HepG2 (cell line): ENCODE measurements at regions not wholly inside any gene's neighbourhood (a gene's known extent, or its start where the extent isn't known, plus 50 kb on each side); places are given as distances from the start of the nearest gene placed in this dataset.

Experiments used
- ATAC-seq: fragments of 200-7000 bp; cut with Tn5 transposase; 3 replicates; pipeline ENCODE4 v1.9.1; 2020; ENCODE audit warnings: mild to moderate bottlenecking, moderate library complexity
- BruUV-seq: library from RNA; stranded (reverse); fragments of 400-500 nt; replicated peaks from 2 replicates; lab custom pipeline; 2021; lab: Mats Ljungman, UMichigan
- CTCF ChIA-PET: fragments of 300-600 bp; formaldehyde crosslinking; extraction: SDS; loops from one replicate; lab custom pipeline; 2021; ENCODE audit warnings: low total read pairs, inconsistent platforms, low intra/inter-chr PET ratio; lab: Yijun Ruan, JAX
- POLR2A ChIA-PET: fragments of 350-600 bp; sonication (Branson Sonifier 250); formaldehyde crosslinking; loops from one replicate; lab custom pipeline; 2020; ENCODE audit warnings: antibody characterized with exemption, inconsistent platforms; lab: Yijun Ruan, JAX
- DNase-seq: peaks from one replicate; pipeline ENCODE4 v3.0.0-alpha.2; 2015; ENCODE audit warnings: low spot score
- FAIRE-seq: peaks from 3 replicates; lab custom pipeline; 2011; peaks lifted over from hg19 to GRCh38; lab: Jason Lieb, UNC
- H2AFZ ChIP-seq: one replicate; pipeline ENCODE4 v1.6.1; 2011; ENCODE audit warnings: low read length, inconsistent platforms
- H3K27ac ChIP-seq: fragments of 300-600 bp; 3 replicates; pipeline ENCODE4 v1.8.0; 2011; ENCODE audit warnings: mixed run types, mild to moderate bottlenecking, mixed read lengths, low read length, inconsistent platforms; ENCODE audit not compliant: insufficient read depth; ENCODE audit errors: extremely low read length
- H3K27me3 ChIP-seq, 2 experiments: fragments of 200-600 bp in 1 of 2; 2 replicates in 1 of 2; 3 replicates in 1 of 2; pipeline versions ENCODE4 v1.6.0 to v1.8.0; 2011; ENCODE audit warnings: low read length in 2 of 2, mild to moderate bottlenecking in 2 of 2, moderate library complexity in 2 of 2, inconsistent platforms in 1 of 2; ENCODE audit not compliant: insufficient read depth in 2 of 2, control insufficient read depth in 1 of 2
- H3K36me3 ChIP-seq, 2 experiments: fragments of 200-600 bp in 1 of 2; replicated peaks in 1 of 2; 2 replicates in 1 of 2; 3 replicates in 1 of 2; pipeline versions ENCODE4 v1.5.1 to v1.8.0; 2011; ENCODE audit warnings: low read length in 2 of 2, inconsistent platforms in 1 of 2; ENCODE audit not compliant: insufficient read depth in 2 of 2, control insufficient read depth in 1 of 2
- H3K4me1 ChIP-seq: 2 replicates; pipeline ENCODE4 v1.5.1; 2012; ENCODE audit warnings: low read length, inconsistent platforms; ENCODE audit not compliant: insufficient read depth
- H3K4me2 ChIP-seq: 2 replicates; pipeline ENCODE4 v1.6.0; 2011; ENCODE audit warnings: low read depth, low read length, inconsistent platforms
- H3K4me3 ChIP-seq, 3 experiments: fragments of 200-600 bp in 1 of 3; sonication (generic), shearing (Covaris generic) in 1 of 3; replicated peaks in 1 of 3; 2 replicates each; pipeline ENCODE4 v1.5.1; 2011 to 2016; ENCODE audit warnings: low read length in 3 of 3, inconsistent platforms in 2 of 3, low read depth in 2 of 3, mild to moderate bottlenecking in 2 of 3, control low read depth in 1 of 3, mixed read lengths in 1 of 3; ENCODE audit not compliant: insufficient read depth in 1 of 3
- H3K79me2 ChIP-seq: one replicate; pipeline ENCODE4 v1.6.1; 2011; ENCODE audit warnings: low read length, inconsistent platforms; ENCODE audit not compliant: insufficient read depth
- H3K9ac ChIP-seq: 2 replicates; pipeline ENCODE4 v1.6.0; 2011; ENCODE audit warnings: mild to moderate bottlenecking, low read depth, low read length, inconsistent platforms; ENCODE audit not compliant: insufficient read depth
- H3K9me3 ChIP-seq: 2 replicates; pipeline ENCODE4 v1.5.1; 2012; ENCODE audit warnings: mild to moderate bottlenecking, low read length
- H4K20me1 ChIP-seq: 2 replicates; pipeline ENCODE4 v1.6.0; 2011; ENCODE audit warnings: inconsistent platforms, mild to moderate bottlenecking, low read length, moderate library complexity; ENCODE audit not compliant: insufficient read depth
- BRCA1 ChIP-seq: sonication (generic); formaldehyde crosslinking; IDR thresholded peaks from 2 replicates; pipeline ENCODE4 v1.4.0; 2020; ENCODE audit warnings: missing genetic modification reagents
- EEA1 ChIP-seq: sonication (generic); formaldehyde crosslinking; IDR thresholded peaks from 2 replicates; pipeline ENCODE4 v1.5.1; 2020; ENCODE audit warnings: mild to moderate bottlenecking, missing genetic modification reagents, borderline replicate concordance
- FOXC1 ChIP-seq: sonication (generic); formaldehyde crosslinking; IDR thresholded peaks from 2 replicates; pipeline ENCODE4 v1.8.0; 2022; ENCODE audit warnings: mild to moderate bottlenecking, missing genetic modification reagents, borderline replicate concordance
- KLF13 ChIP-seq: sonication (generic); formaldehyde crosslinking; IDR thresholded peaks from 2 replicates; pipeline ENCODE4 v1.4.0; 2020; ENCODE audit warnings: mild to moderate bottlenecking, missing genetic modification reagents
- MAFK ChIP-seq, 2 experiments: IDR thresholded peaks in 1 of 2; conservative IDR thresholded peaks in 1 of 2; 2 replicates each; pipeline ENCODE4 v1.6.1; 2011; ENCODE audit warnings: improper control_type of control experiment in 2 of 2, low read length in 2 of 2
- MEIS2 ChIP-seq: sonication (generic); formaldehyde crosslinking; IDR thresholded peaks from 2 replicates; pipeline ENCODE4 v1.9.0; 2021; ENCODE audit warnings: mild to moderate bottlenecking, missing genetic modification reagents
- POGZ ChIP-seq: sonication (generic); formaldehyde crosslinking; IDR thresholded peaks from 2 replicates; pipeline ENCODE4 v1.4.0; 2020; ENCODE audit warnings: mild to moderate bottlenecking, missing genetic modification reagents
- POLR2A ChIP-seq, 2 experiments: IDR thresholded peaks; 2 replicates each; pipeline ENCODE4 v1.6.1; 2011; ENCODE audit warnings: low read depth in 2 of 2, low read length in 2 of 2, mild to moderate bottlenecking in 1 of 2, moderate library complexity in 1 of 2; ENCODE audit not compliant: insufficient read depth in 1 of 2
- ZKSCAN8 ChIP-seq: IDR thresholded peaks from 2 replicates; pipeline ENCODE4 v1.6.1; 2016; ENCODE audit warnings: borderline replicate concordance, missing genetic modification reagents, missing compliant biosample characterization
- ZNF253 ChIP-seq: sonication (generic); formaldehyde crosslinking; IDR thresholded peaks from 2 replicates; pipeline ENCODE4 v1.8.0; 2022; ENCODE audit warnings: mild to moderate bottlenecking, missing genetic modification reagents, borderline replicate concordance
- ZNF432 ChIP-seq: sonication (generic); formaldehyde crosslinking; IDR thresholded peaks from 2 replicates; pipeline ENCODE4 v1.5.0; 2020; ENCODE audit warnings: missing genetic modification reagents, mild to moderate bottlenecking, borderline replicate concordance
- ZNF441 ChIP-seq: sonication (generic); formaldehyde crosslinking; IDR thresholded peaks from 2 replicates; pipeline ENCODE4 v1.7.0; 2021; ENCODE audit warnings: missing genetic modification reagents, borderline replicate concordance
- WGBS: methylation state at CpG from one replicate; pipeline ENCODE4 v1.1.6; 2017; ENCODE audit warnings: low lambda C conversion rate; 5-methylcytosine and 5-hydroxymethylcytosine counted together
- in situ Hi-C: cut with HindIII; loops from 2 replicates; pipeline ENCODE4 v1.10.0; 2017; ENCODE audit warnings: low pct_unique_long_range_greater_than_20kb; ENCODE audit not compliant: extremely low pct_ligation_motif_present
- intact Hi-C: fragments of 100-400 bp; cut with micrococcal nuclease; formaldehyde crosslinking; loops from one replicate; pipeline ENCODE4 v1.10.0; 2022; ENCODE audit not compliant: unreplicated experiment
- TF ChIP-seq, protein P1 (sequence below): sonication (generic); formaldehyde crosslinking; IDR thresholded peaks from 2 replicates; pipeline ENCODE4 v1.4.0; 2020; ENCODE audit warnings: missing genetic modification reagents, borderline replicate concordance
- TF ChIP-seq, protein P2 (sequence below), 2 experiments: fragments of 450-650 bp in 1 of 2; sonication (generic) in 1 of 2; formaldehyde crosslinking; IDR thresholded peaks; 2 replicates each; pipeline versions ENCODE4 v1.5.0 to v1.8.0; 2020 to 2022; ENCODE audit warnings: mild to moderate bottlenecking in 1 of 2, missing genetic modification reagents in 1 of 2
- TF ChIP-seq, protein P3 (sequence below): sonication (generic); formaldehyde crosslinking; IDR thresholded peaks from 2 replicates; pipeline ENCODE4 v1.8.0; 2022; ENCODE audit warnings: mild to moderate bottlenecking, missing genetic modification reagents, borderline replicate concordance

DNA sequence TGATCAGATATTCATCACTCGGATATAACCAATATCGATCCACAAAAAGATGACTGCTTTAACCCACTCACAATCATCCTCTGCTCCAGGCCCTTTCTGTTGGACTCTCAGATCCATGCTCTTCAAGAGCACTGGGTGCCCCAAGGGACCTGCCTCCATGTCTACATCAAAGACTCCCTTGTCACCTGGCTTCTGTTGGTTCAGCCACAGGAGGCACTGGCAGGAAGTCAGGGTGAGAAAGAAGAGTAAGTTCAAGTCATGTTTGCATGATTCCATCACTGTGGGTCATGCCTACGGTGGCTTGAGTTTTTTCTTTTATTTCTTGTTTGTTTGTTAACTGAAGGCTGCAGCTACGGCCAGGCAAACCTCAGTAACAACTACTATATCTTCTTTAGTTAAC, 243.3 kb downstream of the ADGRG6 start (continued):
- TF ChIP-seq KLF13 (no peak), ZNF441 (CRISPR knock-in tag) (no peak), MAFK (conservative IDR thresholded peaks at IDR 0.05 in 1 of 2, IDR thresholded peaks at IDR 0.05 in 1 of 2; ENCODE audit: low read length in 2 of 2) (no peak), ZNF253 (CRISPR knock-in tag) (no peak), POGZ (CRISPR knock-in tag) (no peak), MEIS2 (CRISPR knock-in tag) (no peak), ZKSCAN8 (CRISPR knock-in tag) (no peak), BRCA1 (CRISPR knock-in tag) (no peak)
- TF ChIP-seq, protein P1, sequence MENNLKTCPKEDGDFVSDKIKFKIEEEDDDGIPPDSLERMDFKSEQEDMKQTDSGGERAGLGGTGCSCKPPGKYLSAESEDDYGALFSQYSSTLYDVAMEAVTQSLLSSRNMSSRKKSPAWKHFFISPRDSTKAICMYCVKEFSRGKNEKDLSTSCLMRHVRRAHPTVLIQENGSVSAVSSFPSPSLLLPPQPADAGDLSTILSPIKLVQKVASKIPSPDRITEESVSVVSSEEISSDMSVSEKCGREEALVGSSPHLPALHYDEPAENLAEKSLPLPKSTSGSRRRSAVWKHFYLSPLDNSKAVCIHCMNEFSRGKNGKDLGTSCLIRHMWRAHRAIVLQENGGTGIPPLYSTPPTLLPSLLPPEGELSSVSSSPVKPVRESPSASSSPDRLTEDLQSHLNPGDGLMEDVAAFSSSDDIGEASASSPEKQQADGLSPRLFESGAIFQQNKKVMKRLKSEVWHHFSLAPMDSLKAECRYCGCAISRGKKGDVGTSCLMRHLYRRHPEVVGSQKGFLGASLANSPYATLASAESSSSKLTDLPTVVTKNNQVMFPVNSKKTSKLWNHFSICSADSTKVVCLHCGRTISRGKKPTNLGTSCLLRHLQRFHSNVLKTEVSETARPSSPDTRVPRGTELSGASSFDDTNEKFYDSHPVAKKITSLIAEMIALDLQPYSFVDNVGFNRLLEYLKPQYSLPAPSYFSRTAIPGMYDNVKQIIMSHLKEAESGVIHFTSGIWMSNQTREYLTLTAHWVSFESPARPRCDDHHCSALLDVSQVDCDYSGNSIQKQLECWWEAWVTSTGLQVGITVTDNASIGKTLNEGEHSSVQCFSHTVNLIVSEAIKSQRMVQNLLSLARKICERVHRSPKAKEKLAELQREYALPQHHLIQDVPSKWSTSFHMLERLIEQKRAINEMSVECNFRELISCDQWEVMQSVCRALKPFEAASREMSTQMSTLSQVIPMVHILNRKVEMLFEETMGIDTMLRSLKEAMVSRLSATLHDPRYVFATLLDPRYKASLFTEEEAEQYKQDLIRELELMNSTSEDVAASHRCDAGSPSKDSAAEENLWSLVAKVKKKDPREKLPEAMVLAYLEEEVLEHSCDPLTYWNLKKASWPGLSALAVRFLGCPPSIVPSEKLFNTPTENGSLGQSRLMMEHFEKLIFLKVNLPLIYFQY (CRISPR knock-in tag) = no peak
- TF ChIP-seq, all 625 proteins: peak for 0

DNA sequence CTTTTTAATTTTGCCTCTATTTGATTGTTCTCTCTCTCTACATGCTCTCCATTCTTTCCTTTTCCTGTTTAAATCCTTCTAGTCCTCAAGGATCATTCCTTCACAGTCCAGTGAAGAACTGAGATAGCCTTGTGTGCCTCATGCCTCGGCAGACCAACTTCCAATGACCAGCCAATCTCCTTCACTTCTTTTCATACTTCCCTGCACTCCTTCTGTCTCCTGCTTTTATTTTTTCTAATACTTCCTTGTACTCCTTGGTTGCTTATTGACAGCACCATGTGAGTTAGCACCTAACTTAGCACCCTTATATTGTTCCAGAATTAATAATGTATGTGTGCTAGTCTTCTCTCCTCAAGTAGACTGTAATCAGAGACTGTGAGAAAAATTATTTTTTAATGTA, 246.8 kb downstream of the ADGRG6 start:
- no peak overlapping the region for H2AFZ ChIP-seq
- H3K4me3 ChIP-seq = no peak overlapping the region
- ChIA-PET CTCF (no interaction called here), POLR2A (no interaction called here)
- no peak overlapping the region for H3K9ac ChIP-seq
- intact Hi-C loops (no loop called here), in situ Hi-C loops (no loop called here)
- H3K27me3 ChIP-seq = peaks cover 2 to 60% of the 10 kb centered on the region in 2 experiments
- 0% methylated on average over 1 of the region's 1 CpG for WGBS
- H3K4me2 ChIP-seq = no peak overlapping the region
- H3K9me3 ChIP-seq = no peaks in the 10 kb centered on the region
- no peaks in the 10 kb centered on the region for H3K36me3 ChIP-seq
- FAIRE-seq = no peak
- DNase-seq = no peak
- no peaks in the 10 kb centered on the region for H3K4me1 ChIP-seq
- no peak overlapping the region for H3K27ac ChIP-seq
- H4K20me1 ChIP-seq = no peaks in the 10 kb centered on the region
- ATAC-seq = no peak
- H3K79me2 ChIP-seq = no peaks in the 10 kb centered on the region
- BruUV-seq = no TSS peak
- no peak for TF ChIP-seq FOXC1
- no peak for TF ChIP-seq POLR2A (IDR thresholded peaks at IDR 0.05; ENCODE audit: insufficient read depth in 1 of 2, low read depth in 2 of 2, low read length in 2 of 2)
- no peak for TF ChIP-seq EEA1 (CRISPR knock-in tag)
- TF ChIP-seq, protein P2, sequence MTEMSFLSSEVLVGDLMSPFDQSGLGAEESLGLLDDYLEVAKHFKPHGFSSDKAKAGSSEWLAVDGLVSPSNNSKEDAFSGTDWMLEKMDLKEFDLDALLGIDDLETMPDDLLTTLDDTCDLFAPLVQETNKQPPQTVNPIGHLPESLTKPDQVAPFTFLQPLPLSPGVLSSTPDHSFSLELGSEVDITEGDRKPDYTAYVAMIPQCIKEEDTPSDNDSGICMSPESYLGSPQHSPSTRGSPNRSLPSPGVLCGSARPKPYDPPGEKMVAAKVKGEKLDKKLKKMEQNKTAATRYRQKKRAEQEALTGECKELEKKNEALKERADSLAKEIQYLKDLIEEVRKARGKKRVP (CRISPR knock-in tag; IDR thresholded peaks at IDR 0.05) = no peak
- no peak for TF ChIP-seq ZNF432
- TF ChIP-seq, protein P3, sequence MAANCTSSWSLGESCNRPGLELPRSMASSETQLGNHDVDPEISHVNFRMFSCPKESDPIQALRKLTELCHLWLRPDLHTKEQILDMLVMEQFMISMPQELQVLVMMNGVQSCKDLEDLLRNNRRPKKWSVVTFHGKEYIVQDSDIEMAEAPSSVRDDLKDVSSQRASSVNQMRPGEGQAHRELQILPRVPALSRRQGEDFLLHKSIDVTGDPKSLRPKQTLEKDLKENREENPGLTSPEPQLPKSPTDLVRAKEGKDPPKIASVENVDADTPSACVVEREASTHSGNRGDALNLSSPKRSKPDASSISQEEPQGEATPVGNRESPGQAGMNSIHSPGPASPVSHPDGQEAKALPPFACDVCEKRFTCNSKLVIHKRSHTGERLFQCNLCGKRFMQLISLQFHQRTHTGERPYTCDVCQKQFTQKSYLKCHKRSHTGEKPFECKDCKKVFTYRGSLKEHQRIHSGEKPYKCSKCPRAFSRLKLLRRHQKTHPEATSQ (CRISPR knock-in tag) = no peak
